C4-2B (cell line): ENCODE measurements at regions not wholly inside any gene's neighbourhood (a gene's known extent, or its start where the extent isn't known, plus 50 kb on each side); places are given as distances from the start of the nearest gene placed in this dataset.

Experiments
- ZFX ChIP-seq: fragments of 450-650 bp; IDR thresholded peaks from 2 replicates; pipeline ENCODE4 v1.6.1; 2017
- TF ChIP-seq, protein P1 (sequence below): fragments of 450-650 bp; conservative IDR thresholded peaks from 2 replicates; pipeline ENCODE4 v1.5.1; 2017; ENCODE audit warnings: mild to moderate bottlenecking

DNA sequence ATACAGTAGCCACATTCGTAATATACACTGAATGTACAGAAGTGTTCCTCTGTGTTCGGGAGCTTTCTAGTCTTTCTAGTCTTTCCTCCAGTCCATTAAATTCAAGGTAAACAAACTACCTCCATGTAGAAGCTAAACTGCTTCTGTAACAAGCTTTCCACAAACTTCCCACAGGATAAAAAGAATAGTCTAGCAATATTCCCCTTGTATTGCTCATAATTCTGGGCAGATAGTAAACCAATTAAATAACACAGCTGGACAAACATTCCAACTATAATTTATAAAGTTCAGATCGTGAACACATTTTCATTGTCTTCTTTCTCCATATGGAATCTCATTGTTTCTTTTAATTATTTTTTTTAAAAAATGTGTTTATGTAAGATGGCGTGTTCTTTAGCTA lies 307.2 kb downstream of the AEBP2 start:
- TF ChIP-seq, protein P1, sequence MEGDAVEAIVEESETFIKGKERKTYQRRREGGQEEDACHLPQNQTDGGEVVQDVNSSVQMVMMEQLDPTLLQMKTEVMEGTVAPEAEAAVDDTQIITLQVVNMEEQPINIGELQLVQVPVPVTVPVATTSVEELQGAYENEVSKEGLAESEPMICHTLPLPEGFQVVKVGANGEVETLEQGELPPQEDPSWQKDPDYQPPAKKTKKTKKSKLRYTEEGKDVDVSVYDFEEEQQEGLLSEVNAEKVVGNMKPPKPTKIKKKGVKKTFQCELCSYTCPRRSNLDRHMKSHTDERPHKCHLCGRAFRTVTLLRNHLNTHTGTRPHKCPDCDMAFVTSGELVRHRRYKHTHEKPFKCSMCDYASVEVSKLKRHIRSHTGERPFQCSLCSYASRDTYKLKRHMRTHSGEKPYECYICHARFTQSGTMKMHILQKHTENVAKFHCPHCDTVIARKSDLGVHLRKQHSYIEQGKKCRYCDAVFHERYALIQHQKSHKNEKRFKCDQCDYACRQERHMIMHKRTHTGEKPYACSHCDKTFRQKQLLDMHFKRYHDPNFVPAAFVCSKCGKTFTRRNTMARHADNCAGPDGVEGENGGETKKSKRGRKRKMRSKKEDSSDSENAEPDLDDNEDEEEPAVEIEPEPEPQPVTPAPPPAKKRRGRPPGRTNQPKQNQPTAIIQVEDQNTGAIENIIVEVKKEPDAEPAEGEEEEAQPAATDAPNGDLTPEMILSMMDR, result no peak
- TF ChIP-seq ZFX, result no peak
